Immature natural killer cell (primary cell): ENCODE measurements at regions not wholly inside any gene's neighbourhood (a gene's known extent, or its start where the extent isn't known, plus 50 kb on each side); places are given as distances from the start of the nearest gene placed in this dataset.

Source experiments
- DNase-seq, 3 donors: peaks; one replicate each; pipeline ENCODE4 v3.0.0; 2022; ENCODE audit warnings: mixed read lengths in 1 of 3
- H3K27ac Mint-ChIP-seq, 6 donors: one replicate each; pipeline ENCODE4 v1.8.0; 2020; ENCODE audit warnings: mixed read lengths in 6 of 6, mild to moderate bottlenecking in 5 of 6, inconsistent platforms in 4 of 6, moderate library complexity in 3 of 6
- H3K27me3 Mint-ChIP-seq, 3 donors: one replicate each; pipeline ENCODE4 v1.8.0; 2020 to 2021; ENCODE audit warnings: low read depth in 3 of 3, mild to moderate bottlenecking in 3 of 3, mixed read lengths in 3 of 3, moderate library complexity in 3 of 3, inconsistent platforms in 1 of 3
- H3K36me3 Mint-ChIP-seq, 3 donors: one replicate each; pipeline ENCODE4 v1.8.0; 2020; ENCODE audit warnings: mixed read lengths in 3 of 3, inconsistent platforms in 2 of 3, mild to moderate bottlenecking in 2 of 3
- H3K4me1 Mint-ChIP-seq, 2 donors: one replicate each; pipeline ENCODE4 v1.8.0; 2020; ENCODE audit warnings: inconsistent platforms in 2 of 2, mild to moderate bottlenecking in 2 of 2, mixed read lengths in 2 of 2, moderate library complexity in 1 of 2
- H3K4me3 Mint-ChIP-seq, 5 donors: one replicate each; pipeline ENCODE4 v1.8.0; 2020; ENCODE audit warnings: mild to moderate bottlenecking in 5 of 5, mixed read lengths in 5 of 5, inconsistent platforms in 3 of 5, moderate library complexity in 3 of 5
- H3K9me3 Mint-ChIP-seq, 6 donors: one replicate each; pipeline ENCODE4 v1.8.0; 2020; ENCODE audit warnings: mild to moderate bottlenecking in 6 of 6, mixed read lengths in 6 of 6, inconsistent platforms in 4 of 6, moderate library complexity in 3 of 6

GRCh38 chr2:13545320-13545719 is 828.6 kb downstream of the TRIB2 start:
- no peaks in the 10 kb centered on the region for H3K36me3 Mint-ChIP-seq
- no peak overlapping the region for H3K27ac Mint-ChIP-seq
- peaks cover 0 to 24% (median 10%) of the 10 kb centered on the region in 6 donors for H3K9me3 Mint-ChIP-seq
- H3K4me3 Mint-ChIP-seq: no peak overlapping the region
- no peaks in the 10 kb centered on the region for H3K4me1 Mint-ChIP-seq
- DNase-seq: no peak
- no peaks in the 10 kb centered on the region for H3K27me3 Mint-ChIP-seq

- no peaks in the 10 kb centered on the region for H3K36me3 Mint-ChIP-seq
- H3K27ac Mint-ChIP-seq: no peak overlapping the region
- no peak overlapping the region for H3K4me3 Mint-ChIP-seq
- no peak for DNase-seq
- H3K27me3 Mint-ChIP-seq: no peaks in the 10 kb centered on the region
- no peaks in the 10 kb centered on the region for H3K4me1 Mint-ChIP-seq
- H3K9me3 Mint-ChIP-seq: peaks cover 2 to 28% (median 11%) of the 10 kb centered on the region in 6 donors
Measured at GRCh38 chr2:13546131-13546530, 829.4 kb downstream of the TRIB2 start.

- Mint-ChIP-seq H3K27ac (no peak overlapping the region), H3K36me3 (no peaks in the 10 kb centered on the region), H3K27me3 (no peaks in the 10 kb centered on the region), H3K4me1 (no peaks in the 10 kb centered on the region), H3K9me3 (peaks cover 2 to 58% (median 12%) of the 10 kb centered on the region in 6 donors), H3K4me3 (no peak overlapping the region)
- no peak for DNase-seq
Measured at GRCh38 chr2:13550285-13551231, 833.8 kb downstream of the TRIB2 start.

GRCh38 chr2:13558368-13558767 is 841.6 kb downstream of the TRIB2 start:
- Mint-ChIP-seq H3K9me3 (peaks cover 3 to 71% (median 16%) of the 10 kb centered on the region in 6 donors), H3K27me3 (peaks cover 0 to 2% (median 0%) of the 10 kb centered on the region in 3 donors), H3K27ac (no peak overlapping the region), H3K4me1 (no peaks in the 10 kb centered on the region), H3K4me3 (no peak overlapping the region), H3K36me3 (no peaks in the 10 kb centered on the region)
- DNase-seq: no peak

GRCh38 chr2:13560322-13560721 is 843.6 kb downstream of the TRIB2 start:
- peaks cover 0 to 3% (median 0%) of the 10 kb centered on the region in 3 donors for H3K27me3 Mint-ChIP-seq
- H3K4me3 Mint-ChIP-seq: no peak overlapping the region
- H3K36me3 Mint-ChIP-seq: no peaks in the 10 kb centered on the region
- H3K9me3 Mint-ChIP-seq: peaks cover 4 to 52% (median 10%) of the 10 kb centered on the region in 6 donors
- no peak overlapping the region for H3K27ac Mint-ChIP-seq
- DNase-seq: no peak
- H3K4me1 Mint-ChIP-seq: no peaks in the 10 kb centered on the region

GRCh38 chr2:13572466-13572865 is 855.7 kb downstream of the TRIB2 start:
- no peaks in the 10 kb centered on the region for H3K4me1 Mint-ChIP-seq
- no peaks in the 10 kb centered on the region for H3K36me3 Mint-ChIP-seq

GRCh38 chr2:13574831-13575230 is 858.1 kb downstream of the TRIB2 start:
- Mint-ChIP-seq H3K36me3 (no peaks in the 10 kb centered on the region), H3K27ac (no peak overlapping the region), H3K4me1 (no peaks in the 10 kb centered on the region), H3K27me3 (no peaks in the 10 kb centered on the region), H3K4me3 (no peak overlapping the region), H3K9me3 (peaks cover 0 to 26% (median 12%) of the 10 kb centered on the region in 6 donors)
- no peak for DNase-seq

More at GRCh38 chr2:13572466-13572865, 855.7 kb downstream of the TRIB2 start:
- peaks cover 0 to 23% (median 12%) of the 10 kb centered on the region in 6 donors for H3K9me3 Mint-ChIP-seq
- H3K27ac Mint-ChIP-seq: no peak overlapping the region
- no peak overlapping the region for H3K4me3 Mint-ChIP-seq
- DNase-seq: no peak
- H3K27me3 Mint-ChIP-seq: no peaks in the 10 kb centered on the region

- H3K27ac Mint-ChIP-seq: no peak overlapping the region
- H3K4me3 Mint-ChIP-seq: no peak overlapping the region
- H3K27me3 Mint-ChIP-seq: no peaks in the 10 kb centered on the region
- DNase-seq: no peak
- H3K4me1 Mint-ChIP-seq: no peaks in the 10 kb centered on the region
- no peaks in the 10 kb centered on the region for H3K36me3 Mint-ChIP-seq
- peaks cover 0 to 22% (median 9%) of the 10 kb centered on the region in 6 donors for H3K9me3 Mint-ChIP-seq
Measured at GRCh38 chr2:13576406-13577036, 859.8 kb downstream of the TRIB2 start.

GRCh38 chr2:13578547-13578946 is 861.8 kb downstream of the TRIB2 start:
- Mint-ChIP-seq H3K9me3 (peaks cover 3 to 21% (median 15%) of the 10 kb centered on the region in 6 donors), H3K27me3 (no peaks in the 10 kb centered on the region), H3K4me3 (no peak overlapping the region), H3K4me1 (no peaks in the 10 kb centered on the region), H3K27ac (no peak overlapping the region), H3K36me3 (no peaks in the 10 kb centered on the region)
- DNase-seq: no peak

GRCh38 chr2:13581471-13581870 is 864.7 kb downstream of the TRIB2 start:
- Mint-ChIP-seq H3K4me3 (no peak overlapping the region), H3K27me3 (no peaks in the 10 kb centered on the region), H3K27ac (no peak overlapping the region), H3K4me1 (no peaks in the 10 kb centered on the region), H3K36me3 (no peaks in the 10 kb centered on the region), H3K9me3 (peaks cover 3 to 17% (median 11%) of the 10 kb centered on the region in 6 donors)
- no peak for DNase-seq

- H3K36me3 Mint-ChIP-seq: no peaks in the 10 kb centered on the region
- no peak overlapping the region for H3K4me3 Mint-ChIP-seq
- H3K27ac Mint-ChIP-seq: no peak overlapping the region
- H3K4me1 Mint-ChIP-seq: no peaks in the 10 kb centered on the region
- peaks cover 5 to 20% (median 10%) of the 10 kb centered on the region in 6 donors for H3K9me3 Mint-ChIP-seq
- DNase-seq: no peak
- no peaks in the 10 kb centered on the region for H3K27me3 Mint-ChIP-seq
Measured at GRCh38 chr2:13583609-13584008, 866.9 kb downstream of the TRIB2 start.

GRCh38 chr2:13584020-13584419 is 867.3 kb downstream of the TRIB2 start:
- Mint-ChIP-seq H3K36me3 (no peaks in the 10 kb centered on the region), H3K27ac (no peak overlapping the region), H3K4me3 (no peak overlapping the region), H3K27me3 (no peaks in the 10 kb centered on the region), H3K9me3 (peaks cover 5 to 21% (median 10%) of the 10 kb centered on the region in 6 donors), H3K4me1 (no peaks in the 10 kb centered on the region)
- DNase-seq: no peak

GRCh38 chr2:13585732-13586131 is 869.0 kb downstream of the TRIB2 start:
- Mint-ChIP-seq H3K27ac (no peak overlapping the region), H3K4me3 (no peak overlapping the region), H3K9me3 (peaks cover 10 to 32% (median 15%) of the 10 kb centered on the region in 6 donors), H3K4me1 (no peaks in the 10 kb centered on the region), H3K27me3 (no peaks in the 10 kb centered on the region), H3K36me3 (no peaks in the 10 kb centered on the region)
- no peak for DNase-seq

GRCh38 chr2:13596233-13596632 is 879.5 kb downstream of the TRIB2 start:
- no peaks in the 10 kb centered on the region for H3K36me3 Mint-ChIP-seq
- no peaks in the 10 kb centered on the region for H3K4me1 Mint-ChIP-seq
- no peak overlapping the region for H3K27ac Mint-ChIP-seq
- H3K27me3 Mint-ChIP-seq: no peaks in the 10 kb centered on the region
- H3K9me3 Mint-ChIP-seq: peaks cover 11 to 53% (median 24%) of the 10 kb centered on the region in 6 donors
- no peak for DNase-seq
- H3K4me3 Mint-ChIP-seq: no peak overlapping the region
